Liver (tissue), 8 donors: ENCODE measurements at regions not wholly inside any gene's neighbourhood (a gene's known extent, or its start where the extent isn't known, plus 50 kb on each side); places are given as distances from the start of the nearest gene placed in this dataset.

Source experiments
- DNase-seq: peaks from one replicate; pipeline ENCODE4 v3.0.0-alpha.2; 2017; ENCODE audit warnings: low spot score
- H3K27ac ChIP-seq, 2 donors: one replicate each; pipeline ENCODE4 v1.7.0; 2013; ENCODE audit warnings: inconsistent platforms in 2 of 2, low read length in 2 of 2, control low read depth in 1 of 2, low read depth in 1 of 2, mild to moderate bottlenecking in 1 of 2
- H3K27me3 ChIP-seq, 4 donors: one replicate each; pipeline versions ENCODE4 v1.6.1 to v1.7.0; 2013; ENCODE audit warnings: low read length in 3 of 4, inconsistent platforms in 1 of 4, mild to moderate bottlenecking in 1 of 4, moderate library complexity in 1 of 4; ENCODE audit not compliant: control insufficient read depth in 4 of 4, insufficient read depth in 4 of 4
- H3K36me3 ChIP-seq, 4 donors: one replicate each; pipeline versions ENCODE4 v1.6.1 to v1.7.0; 2013; ENCODE audit warnings: low read length in 3 of 4, mild to moderate bottlenecking in 3 of 4, low read depth in 1 of 4, moderate library complexity in 1 of 4; ENCODE audit not compliant: control insufficient read depth in 4 of 4, insufficient read depth in 3 of 4
- H3K4me1 ChIP-seq, 4 donors: one replicate each; pipeline versions ENCODE4 v1.6.1 to v1.7.0; 2013; ENCODE audit warnings: low read length in 3 of 4, mild to moderate bottlenecking in 3 of 4, moderate library complexity in 1 of 4; ENCODE audit not compliant: control insufficient read depth in 4 of 4, insufficient read depth in 4 of 4
- H3K4me3 ChIP-seq, 3 donors: one replicate each; pipeline versions ENCODE4 v1.6.1 to v1.7.0; 2013; ENCODE audit warnings: low read length in 3 of 3, control low read depth in 1 of 3, low read depth in 1 of 3, mild to moderate bottlenecking in 1 of 3
- H3K9ac ChIP-seq, 2 donors: one replicate each; pipeline ENCODE4 v1.7.0; 2013; ENCODE audit warnings: low read length in 2 of 2, mild to moderate bottlenecking in 2 of 2, moderate library complexity in 2 of 2, control low read depth in 1 of 2, low read depth in 1 of 2
- H3K9me3 ChIP-seq, 4 donors: one replicate each; pipeline versions ENCODE4 v1.6.1 to v1.7.0; 2013; ENCODE audit warnings: low read length in 3 of 4; ENCODE audit not compliant: control insufficient read depth in 4 of 4
- ATF3 ChIP-seq: IDR thresholded peaks from 2 replicates; pipeline ENCODE4 v1.6.1; 2016; ENCODE audit warnings: antibody characterized with exemption
- CTCF ChIP-seq: fragments of 150-350 bp; IDR thresholded peaks from 2 replicates; pipeline ENCODE4 v1.5.1; 2017; ENCODE audit warnings: improper control_type of control experiment, low read depth, low read length; ENCODE audit not compliant: missing input control
- EGR1 ChIP-seq, 2 donors: IDR thresholded peaks; 2 replicates each; pipeline ENCODE4 v1.6.1; 2016 to 2018; ENCODE audit warnings: antibody characterized with exemption in 2 of 2, low read depth in 2 of 2
- FOXA1 ChIP-seq: IDR thresholded peaks from 2 replicates; pipeline ENCODE4 v1.6.1; 2016; ENCODE audit warnings: antibody characterized with exemption
- FOXA2 ChIP-seq: IDR thresholded peaks from 2 replicates; pipeline ENCODE4 v1.6.1; 2016; ENCODE audit warnings: antibody characterized with exemption
- GABPA ChIP-seq, 2 donors: IDR thresholded peaks in 1 of 2; conservative IDR thresholded peaks in 1 of 2; 2 replicates each; pipeline ENCODE4 v1.6.1; 2016; ENCODE audit warnings: antibody characterized with exemption in 2 of 2, mild to moderate bottlenecking in 1 of 2, moderate library complexity in 1 of 2
- HNF4A ChIP-seq, 2 donors: conservative IDR thresholded peaks; 2 replicates each; pipeline ENCODE4 v1.6.1; 2016; ENCODE audit warnings: antibody characterized with exemption in 2 of 2, mild to moderate bottlenecking in 2 of 2
- HNF4G ChIP-seq: IDR thresholded peaks from 2 replicates; pipeline ENCODE4 v1.6.1; 2016; ENCODE audit warnings: antibody characterized with exemption
- JUND ChIP-seq, 2 donors: IDR thresholded peaks; 2 replicates each; pipeline ENCODE4 v1.6.1; 2016; ENCODE audit warnings: antibody characterized with exemption in 2 of 2
- MAX ChIP-seq: IDR thresholded peaks from 2 replicates; pipeline ENCODE4 v1.6.1; 2016; ENCODE audit warnings: antibody characterized with exemption
- NR2F2 ChIP-seq: IDR thresholded peaks from 2 replicates; pipeline ENCODE4 v1.6.1; 2016; ENCODE audit warnings: antibody characterized with exemption
- RAD21 ChIP-seq, 2 donors: IDR thresholded peaks; 2 replicates each; pipeline ENCODE4 v1.6.1; 2016; ENCODE audit warnings: antibody characterized with exemption in 2 of 2, mild to moderate bottlenecking in 2 of 2
- REST ChIP-seq: IDR thresholded peaks from 2 replicates; pipeline ENCODE4 v1.6.1; 2016; ENCODE audit warnings: antibody characterized with exemption, mild to moderate bottlenecking
- RXRA ChIP-seq, 2 donors: IDR thresholded peaks; 2 replicates each; pipeline ENCODE4 v1.6.1; 2017 to 2018; ENCODE audit warnings: antibody characterized with exemption in 2 of 2, mild to moderate bottlenecking in 1 of 2
- SP1 ChIP-seq: IDR thresholded peaks from 2 replicates; pipeline ENCODE4 v1.6.1; 2018; ENCODE audit warnings: antibody characterized with exemption, mild to moderate bottlenecking
- TAF1 ChIP-seq: conservative IDR thresholded peaks from 2 replicates; pipeline ENCODE4 v1.6.1; 2016; ENCODE audit warnings: antibody characterized with exemption, mild to moderate bottlenecking
- YY1 ChIP-seq: IDR thresholded peaks from 2 replicates; pipeline ENCODE4 v1.6.1; 2016; ENCODE audit warnings: antibody characterized with exemption, mild to moderate bottlenecking
- ZBTB33 ChIP-seq: IDR thresholded peaks from 2 replicates; pipeline ENCODE4 v1.6.1; 2016; ENCODE audit warnings: antibody characterized with exemption
- WGBS: extraction: QIAGEN DNeasy Blood & Tissue Kit; methylation state at CpG from one replicate; pipeline ENCODE4 v1.1.7; 2013; 5-methylcytosine and 5-hydroxymethylcytosine counted together
- donor health status: healthy.
- donor health status: healthy.
- donor health status: healthy.
- donor health status: healthy.
- donor health status: healthy.

- DNase-seq, result no peak
- no peaks in the 10 kb centered on the region for H3K36me3 ChIP-seq
- H3K4me3 ChIP-seq, result no peak overlapping the region
- H3K27ac ChIP-seq, result no peak overlapping the region
- H3K9ac ChIP-seq, result no peak overlapping the region
- no peaks in the 10 kb centered on the region for H3K4me1 ChIP-seq
- TF ChIP-seq CTCF (no peak), NR2F2 (no peak), ATF3 (no peak), ZBTB33 (no peak), MAX (no peak), EGR1 (IDR thresholded peaks at IDR 0.05; ENCODE audit: low read depth in 2 of 2) (no peak), REST (no peak), FOXA1 (no peak), FOXA2 (no peak), HNF4A (conservative IDR thresholded peaks at IDR 0.05) (no peak), JUND (IDR thresholded peaks at IDR 0.05) (no peak), RXRA (IDR thresholded peaks at IDR 0.05) (no peak), SP1 (no peak), TAF1 (no peak), GABPA (IDR thresholded peaks at IDR 0.05 in 1 of 2, conservative IDR thresholded peaks at IDR 0.05 in 1 of 2) (no peak), YY1 (no peak), RAD21 (IDR thresholded peaks at IDR 0.05) (no peak), HNF4G (no peak)
- no peaks in the 10 kb centered on the region for H3K9me3 ChIP-seq
- 98% methylated on average over 6 of the region's 6 CpGs for WGBS
- no peaks in the 10 kb centered on the region for H3K27me3 ChIP-seq
Measured at GRCh38 chr5:56538580-56538979, 276.8 kb upstream of the MAP3K1 start.

- H3K36me3 ChIP-seq, result no peaks in the 10 kb centered on the region
- H3K27me3 ChIP-seq, result no peaks in the 10 kb centered on the region
- no peak overlapping the region for H3K27ac ChIP-seq
- H3K9ac ChIP-seq, result no peak overlapping the region
- H3K4me1 ChIP-seq, result no peaks in the 10 kb centered on the region
- no peaks in the 10 kb centered on the region for H3K9me3 ChIP-seq
- H3K4me3 ChIP-seq, result no peak overlapping the region
- TF ChIP-seq RXRA (IDR thresholded peaks at IDR 0.05) (no peak), HNF4A (conservative IDR thresholded peaks at IDR 0.05) (no peak), EGR1 (IDR thresholded peaks at IDR 0.05; ENCODE audit: low read depth in 2 of 2) (no peak), SP1 (no peak), TAF1 (no peak), CTCF (no peak), HNF4G (no peak), YY1 (no peak), REST (no peak), MAX (no peak)
- no peak for DNase-seq
- 85% methylated on average over 1 of the region's 1 CpG for WGBS
Measured at GRCh38 chr5:56535347-56535746, 280.0 kb upstream of the MAP3K1 start.
